Keratinocyte (primary cell): ENCODE measurements at regions not wholly inside any gene's neighbourhood (a gene's known extent, or its start where the extent isn't known, plus 50 kb on each side); places are given as distances from the start of the nearest gene placed in this dataset.

Experiments
- DNase-seq: peaks from one replicate; pipeline ENCODE4 v3.0.0-alpha.2; 2011; ENCODE audit warnings: low read depth, missing footprints, low spot score
- FAIRE-seq: peaks from 2 replicates; lab custom pipeline; 2011; peaks lifted over from hg19 to GRCh38; lab: Jason Lieb, UNC
- H2AFZ ChIP-seq: 2 replicates; pipeline ENCODE4 v1.6.0; 2012; ENCODE audit warnings: low read length, control low read depth, inconsistent platforms; ENCODE audit not compliant: control insufficient read depth
- H3K27ac ChIP-seq: 2 replicates; pipeline ENCODE4 v1.5.1; 2011; ENCODE audit warnings: low read length; ENCODE audit not compliant: control insufficient read depth, insufficient read depth
- H3K27me3 ChIP-seq: 3 replicates; pipeline ENCODE4 v1.6.0; 2011; ENCODE audit warnings: low read length; ENCODE audit not compliant: control insufficient read depth, insufficient read depth; ENCODE audit errors: extremely low read depth
- H3K36me3 ChIP-seq, 2 experiments: 2 replicates in 1 of 2; 3 replicates in 1 of 2; pipeline ENCODE4 v1.5.1; 2011; ENCODE audit warnings: low read length in 2 of 2, mild to moderate bottlenecking in 1 of 2; ENCODE audit not compliant: control insufficient read depth in 2 of 2, insufficient read depth in 2 of 2; ENCODE audit errors: extremely low read depth in 1 of 2
- H3K4me1 ChIP-seq: 3 replicates; pipeline ENCODE4 v1.5.1; 2011; ENCODE audit warnings: low read length; ENCODE audit not compliant: control insufficient read depth, insufficient read depth; ENCODE audit errors: extremely low read depth
- H3K4me2 ChIP-seq: 3 replicates; pipeline ENCODE4 v1.6.0; 2011; ENCODE audit warnings: low read depth, low read length; ENCODE audit not compliant: control insufficient read depth, insufficient read depth; ENCODE audit errors: extremely low read depth
- H3K4me3 ChIP-seq, 3 experiments: fragments of 200-600 bp in 1 of 3; sonication (generic) in 1 of 3; 2 replicates in 2 of 3; 3 replicates in 1 of 3; pipeline ENCODE4 v1.5.1; 2011 to 2016; ENCODE audit warnings: low read length in 3 of 3, mild to moderate bottlenecking in 3 of 3, control low read depth in 2 of 3, inconsistent platforms in 1 of 3, low read depth in 1 of 3, mixed read lengths in 1 of 3, mixed run types in 1 of 3, moderate library complexity in 1 of 3; ENCODE audit not compliant: control insufficient read depth in 2 of 3, insufficient read depth in 2 of 3; ENCODE audit errors: extremely low read depth in 1 of 3
- H3K79me2 ChIP-seq: 2 replicates; pipeline ENCODE4 v1.6.0; 2012; ENCODE audit warnings: low read length; ENCODE audit not compliant: control insufficient read depth, insufficient read depth
- H3K9ac ChIP-seq: 3 replicates; pipeline ENCODE4 v1.6.0; 2011; ENCODE audit warnings: low read length; ENCODE audit not compliant: control insufficient read depth, insufficient read depth; ENCODE audit errors: extremely low read depth
- H3K9me1 ChIP-seq: 3 replicates; pipeline ENCODE4 v1.6.0; 2011; ENCODE audit warnings: low read length; ENCODE audit not compliant: control insufficient read depth, insufficient read depth; ENCODE audit errors: extremely low read depth
- H3K9me3 ChIP-seq: 2 replicates; pipeline ENCODE4 v1.5.1; 2012; ENCODE audit warnings: low read depth, low read length; ENCODE audit not compliant: control insufficient read depth
- H4K20me1 ChIP-seq: 3 replicates; pipeline ENCODE4 v1.6.0; 2011; ENCODE audit warnings: low read length; ENCODE audit not compliant: control insufficient read depth, insufficient read depth; ENCODE audit errors: extremely low read depth
- CTCF ChIP-seq, 3 experiments: IDR thresholded peaks in 1 of 3; conservative IDR thresholded peaks in 1 of 3; optimal IDR thresholded peaks in 1 of 3; 2 replicates in 2 of 3; 3 replicates in 1 of 3; pipeline versions ENCODE3 to v1.5.1; 2011; ENCODE audit warnings: low read length in 3 of 3, mild to moderate bottlenecking in 3 of 3, moderate library complexity in 2 of 3, control low read depth in 1 of 3, inconsistent platforms in 1 of 3; ENCODE audit not compliant: insufficient read depth in 2 of 3; ENCODE audit errors: extremely low read depth in 1 of 3
- EZH2 ChIP-seq: IDR thresholded peaks from one replicate; pipeline ENCODE4 v1.6.1; 2012; ENCODE audit warnings: inconsistent platforms, mild to moderate bottlenecking, low read length, moderate library complexity
- dilution Hi-C: fragments of 300-500 bp; cut with MboI; formaldehyde crosslinking; loops from one replicate; pipeline ENCODE4 v1.7.0; 2020; ENCODE audit warnings: low sequenced_read_pairs; ENCODE audit not compliant: extremely low pct_ligation_motif_present

- TF ChIP-seq CTCF (optimal IDR thresholded peaks at IDR 0.05 in 1 of 3, IDR thresholded peaks at IDR 0.05 in 1 of 3, conservative IDR thresholded peaks at IDR 0.05 in 1 of 3; ENCODE audit: extremely low read depth in 1 of 3, insufficient read depth in 2 of 3, low read length in 3 of 3), result no peak
- TF ChIP-seq EZH2, result no peak
- no peaks in the 10 kb centered on the region for H3K79me2 ChIP-seq
- H3K4me2 ChIP-seq, result no peak overlapping the region
- H3K27ac ChIP-seq, result no peak overlapping the region
- H3K9me1 ChIP-seq, result no peaks in the 10 kb centered on the region
- no peaks in the 10 kb centered on the region for H4K20me1 ChIP-seq
- peaks cover 1 to 4% of the 10 kb centered on the region in 2 experiments for H3K36me3 ChIP-seq
- H3K4me3 ChIP-seq, result no peak overlapping the region
- no peak overlapping the region for H3K9ac ChIP-seq
- FAIRE-seq, result no peak
- H2AFZ ChIP-seq, result no peak overlapping the region
- DNase-seq, result no peak
- H3K9me3 ChIP-seq, result peaks cover 4% of the 10 kb centered on the region
- dilution Hi-C loops, result no loop called here
- H3K27me3 ChIP-seq, result no peaks in the 10 kb centered on the region
- no peaks in the 10 kb centered on the region for H3K4me1 ChIP-seq
Measured at GRCh38 chr13:50094615-50095293, 79.5 kb downstream of the KCNRG start.

DNA sequence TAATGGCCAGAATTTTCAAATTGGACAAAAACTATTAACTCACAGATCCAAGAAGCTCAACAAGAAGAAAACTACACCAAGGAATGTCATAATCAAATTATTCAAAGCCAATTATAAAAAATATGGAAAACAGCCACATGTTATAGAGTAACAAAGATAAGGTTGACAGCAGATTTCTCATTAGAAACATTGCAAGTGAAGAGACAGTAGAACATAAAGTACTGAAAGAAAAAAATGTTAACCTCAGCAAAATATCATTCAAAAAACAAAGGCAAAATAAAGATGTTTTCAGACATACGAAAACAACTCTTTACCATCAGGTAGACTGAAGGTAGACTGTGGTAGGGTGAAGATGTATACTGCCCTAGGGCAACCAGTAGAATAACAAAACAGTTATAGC, 83.4 kb downstream of the KCNRG start:
- H3K4me3 ChIP-seq, result no peak overlapping the region
- H3K27ac ChIP-seq, result no peak overlapping the region
- no peak for FAIRE-seq
- H3K36me3 ChIP-seq, result peaks cover 1 to 4% of the 10 kb centered on the region in 2 experiments
- DNase-seq, result no peak
- dilution Hi-C loops, result no loop called here
- no peaks in the 10 kb centered on the region for H3K9me1 ChIP-seq
- H3K27me3 ChIP-seq, result no peaks in the 10 kb centered on the region
- H3K9me3 ChIP-seq, result peaks cover 4% of the 10 kb centered on the region
- no peak overlapping the region for H3K9ac ChIP-seq
- H4K20me1 ChIP-seq, result no peaks in the 10 kb centered on the region
- no peak overlapping the region for H3K4me2 ChIP-seq
- no peaks in the 10 kb centered on the region for H3K79me2 ChIP-seq
- no peaks in the 10 kb centered on the region for H3K4me1 ChIP-seq
- TF ChIP-seq CTCF (optimal IDR thresholded peaks at IDR 0.05 in 1 of 3, IDR thresholded peaks at IDR 0.05 in 1 of 3, conservative IDR thresholded peaks at IDR 0.05 in 1 of 3; ENCODE audit: extremely low read depth in 1 of 3, insufficient read depth in 2 of 3, low read length in 3 of 3) (no peak), EZH2 (no peak)
- no peak overlapping the region for H2AFZ ChIP-seq
